GM12878 (cell line): ENCODE measurements at regions not wholly inside any gene's neighbourhood (a gene's known extent, or its start where the extent isn't known, plus 50 kb on each side); places are given as distances from the start of the nearest gene placed in this dataset.

ENCODE experiments used
- ATAC-seq: fragments of 200-7000 bp; cut with Tn5 transposase; 3 replicates; pipeline ENCODE4 v1.9.1; 2020; ENCODE audit warnings: mild to moderate bottlenecking, moderate library complexity
- BruUV-seq: library from RNA; stranded (reverse); fragments of 400-500 nt; replicated peaks from 2 replicates; lab custom pipeline; 2021; lab: Mats Ljungman, UMichigan
- CTCF ChIA-PET: fragments of 300-600 bp; sonication (Branson Sonifier 250); formaldehyde crosslinking; extraction: SDS; loops from one replicate; lab custom pipeline; 2021; ENCODE audit warnings: inconsistent platforms; lab: Yijun Ruan, JAX
- POLR2A ChIA-PET: fragments of 350-600 bp; formaldehyde crosslinking; extraction: SDS; loops from one replicate; lab custom pipeline; 2021; ENCODE audit warnings: inconsistent platforms; lab: Charles Lee
- RAD21 ChIA-PET: fragments of 300-600 bp; sonication (Branson Sonifier 250); formaldehyde crosslinking; loops from one replicate; lab custom pipeline; 2023; ENCODE audit warnings: antibody characterized with exemption; ENCODE audit not compliant: unreplicated experiment; lab: Charles Lee
- SMC1A ChIA-PET: fragments of 300-600 bp; sonication (Branson Sonifier 250); formaldehyde crosslinking; loops from one replicate; lab custom pipeline; 2023; ENCODE audit not compliant: unreplicated experiment, uncharacterized antibody; lab: Charles Lee
- DNase-seq: peaks from one replicate; pipeline ENCODE4 v3.0.0-alpha.2; 2011; ENCODE audit warnings: low read depth, low spot score
- FAIRE-seq: peaks from 3 replicates; lab custom pipeline; 2011; peaks lifted over from hg19 to GRCh38; lab: Jason Lieb, UNC
- H2AFZ ChIP-seq: 2 replicates; pipeline ENCODE4 v1.6.0; 2011; ENCODE audit warnings: low read depth, low read length, control low read depth; ENCODE audit not compliant: control insufficient read depth
- H3K27ac ChIP-seq: 2 replicates; pipeline ENCODE4 v1.5.1; 2011; ENCODE audit warnings: control low read depth; ENCODE audit not compliant: control insufficient read depth, insufficient read depth
- H3K27me3 ChIP-seq, 2 experiments: replicated peaks in 1 of 2; 2 replicates each; pipeline versions ENCODE4 v1.6.0 to v1.6.1; 2011; ENCODE audit warnings: low read length in 1 of 2; ENCODE audit not compliant: control insufficient read depth in 2 of 2, insufficient read depth in 2 of 2
- H3K36me3 ChIP-seq, 2 experiments: 2 replicates each; pipeline ENCODE4 v1.5.1; 2011; ENCODE audit warnings: low read length in 1 of 2; ENCODE audit not compliant: control insufficient read depth in 2 of 2, insufficient read depth in 2 of 2
- H3K4me1 ChIP-seq: 2 replicates; pipeline ENCODE4 v1.6.1; 2011; ENCODE audit warnings: mild to moderate bottlenecking, low read length, moderate library complexity, mixed read lengths; ENCODE audit not compliant: control insufficient read depth, insufficient read depth
- H3K4me2 ChIP-seq: 2 replicates; pipeline ENCODE4 v1.6.0; 2011; ENCODE audit warnings: control low read depth; ENCODE audit not compliant: control insufficient read depth, insufficient read depth
- H3K4me3 ChIP-seq: fragments of 200-600 bp; sonication (generic); 2 replicates; pipeline ENCODE4 v1.5.1; 2016
- H3K79me2 ChIP-seq: 2 replicates; pipeline ENCODE4 v1.6.0; 2011; ENCODE audit warnings: low read length; ENCODE audit not compliant: control insufficient read depth, insufficient read depth
- H3K9ac ChIP-seq: 2 replicates; pipeline ENCODE4 v1.8.0; 2011; ENCODE audit warnings: low read length, control low read depth, mixed read lengths; ENCODE audit not compliant: control insufficient read depth, insufficient read depth
- H3K9me3 ChIP-seq: replicated peaks from 3 replicates; pipeline ENCODE4 v1.5.1; 2011; ENCODE audit warnings: mild to moderate bottlenecking, low read length; ENCODE audit not compliant: control insufficient read depth, insufficient read depth
- H4K20me1 ChIP-seq: 2 replicates; pipeline ENCODE4 v1.6.0; 2011; ENCODE audit not compliant: control insufficient read depth, insufficient read depth
- DPF2 ChIP-seq: fragments of 450-650 bp; IDR thresholded peaks from 2 replicates; pipeline ENCODE4 v1.6.1; 2017; ENCODE audit warnings: mild to moderate bottlenecking
- EP300 ChIP-seq, 2 experiments: fragments of 150-350 bp in 1 of 2; IDR thresholded peaks; 2 replicates each; pipeline ENCODE4 v1.6.1; 2011 to 2012; ENCODE audit warnings: low read depth in 2 of 2, low read length in 2 of 2, borderline replicate concordance in 1 of 2, improper control_type of control experiment in 1 of 2, inconsistent platforms in 1 of 2; ENCODE audit not compliant: control insufficient read depth in 1 of 2
- HCFC1 ChIP-seq: fragments of 150-350 bp; IDR thresholded peaks from 2 replicates; pipeline ENCODE4 v1.6.1; 2014; ENCODE audit warnings: low read length
- MEF2B ChIP-seq: fragments of 450-650 bp; IDR thresholded peaks from 2 replicates; pipeline ENCODE4 v1.6.1; 2018; ENCODE audit warnings: mild to moderate bottlenecking, moderate library complexity; ENCODE audit not compliant: partially characterized antibody, poor library complexity, severe bottlenecking
- NR2F1 ChIP-seq: fragments of 450-650 bp; conservative IDR thresholded peaks from 2 replicates; pipeline ENCODE4 v1.6.1; 2017; ENCODE audit warnings: mild to moderate bottlenecking
- PAX5 ChIP-seq: IDR thresholded peaks from 2 replicates; pipeline ENCODE4 v1.6.1; 2011; ENCODE audit warnings: low read depth, low read length, borderline replicate concordance
- RAD51 ChIP-seq: fragments of 450-650 bp; IDR thresholded peaks from 2 replicates; pipeline ENCODE4 v1.6.1; 2016; ENCODE audit warnings: moderate library complexity, mild to moderate bottlenecking, inconsistent platforms
- RB1 ChIP-seq: fragments of 450-650 bp; formaldehyde crosslinking; IDR thresholded peaks from 2 replicates; pipeline ENCODE4 v1.6.1; 2017; ENCODE audit warnings: mild to moderate bottlenecking, borderline replicate concordance
- RUNX3 ChIP-seq: IDR thresholded peaks from 2 replicates; pipeline ENCODE4 v1.6.1; 2012; ENCODE audit warnings: low read length, inconsistent platforms
- WGBS: methylation state at CpG from one replicate; pipeline ENCODE4 v1.1.6; 2016; ENCODE audit warnings: low lambda C conversion rate; ENCODE audit not compliant: insufficient replicate concordance, insufficient coverage; ENCODE audit errors: missing lambda C conversion rate; 5-methylcytosine and 5-hydroxymethylcytosine counted together
- in situ Hi-C: fragments of 300-500 bp; cut with MboI; formaldehyde crosslinking; loops from 9 replicates; pipeline ENCODE4 v1.14.3; 2018; ENCODE audit warnings: mixed read lengths
- intact Hi-C: fragments of 100-400 bp; cut with micrococcal nuclease; formaldehyde crosslinking; loops from one replicate; pipeline ENCODE4 v1.14.2; 2022; ENCODE audit not compliant: unreplicated experiment
- TF ChIP-seq, protein P1 (sequence below): IDR thresholded peaks from 2 replicates; pipeline ENCODE4 v1.6.1; 2011; ENCODE audit warnings: low read depth, mild to moderate bottlenecking, low read length, moderate library complexity, borderline replicate concordance; ENCODE audit errors: extremely low read depth
- TF ChIP-seq, protein P2 (sequence below): IDR thresholded peaks from 2 replicates; pipeline ENCODE4 v1.6.1; 2011; ENCODE audit warnings: borderline replicate concordance, low read depth, mild to moderate bottlenecking, moderate library complexity, mixed read lengths, low read length; ENCODE audit not compliant: insufficient read depth; ENCODE audit errors: extremely low read length

DNA sequence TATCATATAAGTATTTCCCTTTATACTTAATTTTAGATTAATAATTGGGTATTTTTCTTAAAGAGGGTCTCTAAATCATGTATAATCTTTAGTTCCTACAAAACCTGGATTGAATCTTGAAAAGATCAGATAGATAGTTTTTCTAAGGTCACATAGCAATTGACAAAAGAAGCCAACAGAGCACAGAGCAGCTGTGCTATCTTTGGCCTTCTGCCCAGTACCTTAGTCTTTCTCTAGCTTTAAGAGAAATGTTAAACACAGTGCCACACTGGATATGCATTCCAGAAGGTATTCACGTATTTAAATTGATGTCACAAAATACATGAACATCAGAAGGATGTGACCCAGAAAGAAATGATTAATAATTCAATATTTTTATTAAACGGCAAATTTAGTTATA lies 86.8 kb downstream of the C21orf91 start:
- ChIA-PET POLR2A (no interaction called here), RAD21 (interaction anchor here (1.1 kb wide), 1 partner anchor 49 kb away, joined by 6 read pairs; no protein-coding TSS in a partner anchor), SMC1A (interaction anchor here (0.9 to 3.1 kb wide), 3 partner anchors 10 to 21 kb away, joined by 3 to 11 read pairs (median 4); no protein-coding TSS in a partner anchor), CTCF (no interaction called here)
- Histone ChIP-seq H3K79me2 (no peaks in the 10 kb centered on the region), H4K20me1 (no peaks in the 10 kb centered on the region), H3K27ac (no peak overlapping the region), H3K4me2 (no peak overlapping the region), H2AFZ (no peak overlapping the region), H3K36me3 (no peaks in the 10 kb centered on the region), H3K4me3 (no peak overlapping the region), H3K4me1 (no peaks in the 10 kb centered on the region), H3K9me3 (no peaks in the 10 kb centered on the region), H3K27me3 (no peaks in the 10 kb centered on the region), H3K9ac (no peak overlapping the region)
- BruUV-seq = no TSS peak
- FAIRE-seq (no peak), ATAC-seq (no peak), DNase-seq (no peak)
- TF ChIP-seq RB1 (no peak), EP300 (IDR thresholded peaks at IDR 0.05; ENCODE audit: borderline replicate concordance in 1 of 2, control insufficient read depth in 1 of 2, low read depth in 2 of 2, low read length in 2 of 2) (no peak), DPF2 (no peak)
- TF ChIP-seq, protein P1, sequence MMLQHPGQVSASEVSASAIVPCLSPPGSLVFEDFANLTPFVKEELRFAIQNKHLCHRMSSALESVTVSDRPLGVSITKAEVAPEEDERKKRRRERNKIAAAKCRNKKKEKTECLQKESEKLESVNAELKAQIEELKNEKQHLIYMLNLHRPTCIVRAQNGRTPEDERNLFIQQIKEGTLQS = no peak
- in situ Hi-C loops = no loop called here
- intact Hi-C loops = no loop called here
- WGBS = 48% methylated on average over 2 of the region's 2 CpGs

DNA sequence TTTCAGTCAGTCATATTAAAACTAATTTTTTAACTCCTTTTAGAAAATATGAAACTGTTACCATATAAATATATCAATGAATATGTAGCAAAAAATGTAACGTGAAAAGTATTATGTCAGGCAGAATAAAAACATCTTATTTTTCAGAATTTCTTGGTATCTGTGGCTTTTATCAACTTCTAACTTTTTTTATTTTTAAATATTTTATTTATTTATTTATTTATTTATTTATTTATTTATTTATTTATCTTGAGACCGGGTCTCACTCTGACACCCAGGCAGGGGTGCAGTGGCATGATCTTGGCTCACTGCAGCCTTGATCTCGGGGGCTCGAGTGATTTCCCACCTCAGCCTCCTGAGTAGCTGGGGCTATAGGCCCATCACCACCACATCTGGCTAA lies 87.6 kb downstream of the C21orf91 start:
- RAD21 ChIA-PET = interaction anchor here (1.1 kb wide), 1 partner anchor 50 kb away, joined by 6 read pairs; no protein-coding TSS in a partner anchor
- H4K20me1 ChIP-seq = no peaks in the 10 kb centered on the region
- in situ Hi-C loops = no loop called here
- CTCF ChIA-PET = interaction anchor here (1.1 kb wide), 1 partner anchor 11 kb away, joined by 3 read pairs; no protein-coding TSS in a partner anchor
- DNase-seq (no peak), FAIRE-seq (no peak), ATAC-seq (no peak)
- 84% methylated on average over 4 of the region's 4 CpGs for WGBS
- H3K4me1 ChIP-seq = no peaks in the 10 kb centered on the region
- no peaks in the 10 kb centered on the region for H3K36me3 ChIP-seq
- SMC1A ChIA-PET = interaction anchor here (0.9 to 3.1 kb wide), 3 partner anchors 11 to 49 kb away, joined by 3 to 11 read pairs (median 3); no protein-coding TSS in a partner anchor
- no peak overlapping the region for H2AFZ ChIP-seq
- no peaks in the 10 kb centered on the region for H3K79me2 ChIP-seq
- H3K9ac ChIP-seq = no peak overlapping the region
- no peak overlapping the region for H3K4me2 ChIP-seq
- no peak overlapping the region for H3K4me3 ChIP-seq
- POLR2A ChIA-PET = no interaction called here
- no peaks in the 10 kb centered on the region for H3K9me3 ChIP-seq
- TF ChIP-seq PAX5 = no peak
- no peak for TF ChIP-seq HCFC1
- no peak for TF ChIP-seq MEF2B
- TF ChIP-seq, protein P2, sequence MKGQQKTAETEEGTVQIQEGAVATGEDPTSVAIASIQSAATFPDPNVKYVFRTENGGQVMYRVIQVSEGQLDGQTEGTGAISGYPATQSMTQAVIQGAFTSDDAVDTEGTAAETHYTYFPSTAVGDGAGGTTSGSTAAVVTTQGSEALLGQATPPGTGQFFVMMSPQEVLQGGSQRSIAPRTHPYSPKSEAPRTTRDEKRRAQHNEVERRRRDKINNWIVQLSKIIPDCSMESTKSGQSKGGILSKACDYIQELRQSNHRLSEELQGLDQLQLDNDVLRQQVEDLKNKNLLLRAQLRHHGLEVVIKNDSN = no peak
- TF ChIP-seq RAD51 = no peak
- no peak for TF ChIP-seq RUNX3
- no peak for TF ChIP-seq NR2F1
- intact Hi-C loops = no loop called here
- no peak overlapping the region for H3K27ac ChIP-seq
- H3K27me3 ChIP-seq = no peaks in the 10 kb centered on the region
- BruUV-seq = no TSS peak
